Duodenal mucosa (tissue), 2 donors: ENCODE measurements at regions not wholly inside any gene's neighbourhood (a gene's known extent, or its start where the extent isn't known, plus 50 kb on each side); places are given as distances from the start of the nearest gene placed in this dataset.
"Not testable (repeated sequence)": the region's sequence is repeated elsewhere in the genome, so short reads cannot be mapped to it uniquely, and the experiment has no call there.

Experiments used
- H3K27ac ChIP-seq: one replicate; pipeline ENCODE4 v1.7.0; 2013; ENCODE audit warnings: low read depth, low read length
- H3K27me3 ChIP-seq, 2 donors: one replicate each; pipeline ENCODE4 v1.7.0; 2013; ENCODE audit warnings: low read length in 2 of 2, control low read depth in 1 of 2; ENCODE audit not compliant: insufficient read depth in 2 of 2, control insufficient read depth in 1 of 2
- H3K36me3 ChIP-seq, 2 donors: one replicate each; pipeline ENCODE4 v1.7.0; 2013; ENCODE audit warnings: low read length in 2 of 2, control low read depth in 1 of 2; ENCODE audit not compliant: insufficient read depth in 2 of 2, control insufficient read depth in 1 of 2
- H3K4me1 ChIP-seq, 2 donors: one replicate each; pipeline ENCODE4 v1.7.0; 2013; ENCODE audit warnings: low read length in 2 of 2, control low read depth in 1 of 2; ENCODE audit not compliant: insufficient read depth in 2 of 2, control insufficient read depth in 1 of 2
- H3K4me3 ChIP-seq, 2 donors: one replicate each; pipeline ENCODE4 v1.7.0; 2013; ENCODE audit warnings: low read length in 2 of 2, low read depth in 1 of 2
- H3K9ac ChIP-seq, 2 donors: one replicate each; pipeline ENCODE4 v1.7.0; 2013; ENCODE audit warnings: low read length in 2 of 2, low read depth in 1 of 2
- H3K9me3 ChIP-seq, 2 donors: one replicate each; pipeline ENCODE4 v1.7.0; 2013; ENCODE audit warnings: low read length in 2 of 2, control low read depth in 1 of 2; ENCODE audit not compliant: control insufficient read depth in 1 of 2

GRCh38 chr4:97101171-97101570 lies 1042.1 kb downstream of the STPG2 start:
- H3K9ac ChIP-seq, H3K4me1 ChIP-seq, H3K27ac ChIP-seq, H3K9me3 ChIP-seq, H3K4me3 ChIP-seq, H3K27me3 ChIP-seq, H3K36me3 ChIP-seq: not testable (repeated sequence)

GRCh38 chr4:97103252-97103651 lies 1040.0 kb downstream of the STPG2 start:
- H3K4me1 ChIP-seq: no peaks in the 10 kb centered on the region
- H3K4me3 ChIP-seq: no peak overlapping the region
- H3K27ac ChIP-seq: no peak overlapping the region
- H3K9me3 ChIP-seq: no peaks in the 10 kb centered on the region
- H3K9ac ChIP-seq: no peak overlapping the region
- no peaks in the 10 kb centered on the region for H3K27me3 ChIP-seq
- no peaks in the 10 kb centered on the region for H3K36me3 ChIP-seq

- Histone ChIP-seq H3K36me3 (no peaks in the 10 kb centered on the region), H3K9ac (no peak overlapping the region), H3K4me1 (no peaks in the 10 kb centered on the region), H3K9me3 (no peaks in the 10 kb centered on the region), H3K27me3 (no peaks in the 10 kb centered on the region), H3K27ac (no peak overlapping the region), H3K4me3 (no peak overlapping the region)
These were observed 1039.3 kb downstream of the STPG2 start for GRCh38 chr4:97104006-97104405.

- Histone ChIP-seq H3K4me1 (no peaks in the 10 kb centered on the region), H3K36me3 (no peaks in the 10 kb centered on the region), H3K9ac (no peak overlapping the region), H3K27ac (no peak overlapping the region), H3K4me3 (no peak overlapping the region), H3K9me3 (no peaks in the 10 kb centered on the region), H3K27me3 (no peaks in the 10 kb centered on the region)
These were observed 1038.6 kb downstream of the STPG2 start for GRCh38 chr4:97104666-97105065.

GRCh38 chr4:97105347-97106099 lies 1037.8 kb downstream of the STPG2 start:
- no peaks in the 10 kb centered on the region for H3K9me3 ChIP-seq
- H3K4me1 ChIP-seq: no peaks in the 10 kb centered on the region
- no peak overlapping the region for H3K9ac ChIP-seq
- no peak overlapping the region for H3K4me3 ChIP-seq
- no peaks in the 10 kb centered on the region for H3K36me3 ChIP-seq
- H3K27ac ChIP-seq: no peak overlapping the region
- H3K27me3 ChIP-seq: no peaks in the 10 kb centered on the region

- H3K4me3 ChIP-seq: no peak overlapping the region
- no peaks in the 10 kb centered on the region for H3K9me3 ChIP-seq
- H3K27me3 ChIP-seq: no peaks in the 10 kb centered on the region
- no peak overlapping the region for H3K27ac ChIP-seq
- no peaks in the 10 kb centered on the region for H3K36me3 ChIP-seq
- H3K4me1 ChIP-seq: no peaks in the 10 kb centered on the region
- no peak overlapping the region for H3K9ac ChIP-seq
These were observed 1037.1 kb downstream of the STPG2 start for GRCh38 chr4:97106161-97106560.

- Histone ChIP-seq H3K9me3 (no peaks in the 10 kb centered on the region), H3K27ac (no peak overlapping the region), H3K4me1 (no peaks in the 10 kb centered on the region), H3K4me3 (no peak overlapping the region), H3K27me3 (no peaks in the 10 kb centered on the region), H3K36me3 (no peaks in the 10 kb centered on the region), H3K9ac (no peak overlapping the region)
These were observed 1032.8 kb downstream of the STPG2 start for GRCh38 chr4:97110506-97110905.

GRCh38 chr4:97116511-97116910 lies 1026.8 kb downstream of the STPG2 start:
- Histone ChIP-seq H3K27ac (no peak overlapping the region), H3K4me3 (no peak overlapping the region), H3K4me1 (no peaks in the 10 kb centered on the region), H3K36me3 (no peaks in the 10 kb centered on the region), H3K27me3 (no peaks in the 10 kb centered on the region), H3K9ac (no peak overlapping the region), H3K9me3 (no peaks in the 10 kb centered on the region)

- H3K27me3 ChIP-seq: no peaks in the 10 kb centered on the region
- no peak overlapping the region for H3K9ac ChIP-seq
- no peaks in the 10 kb centered on the region for H3K36me3 ChIP-seq
- no peak overlapping the region for H3K27ac ChIP-seq
- H3K4me3 ChIP-seq: no peak overlapping the region
- no peaks in the 10 kb centered on the region for H3K4me1 ChIP-seq
- H3K9me3 ChIP-seq: no peaks in the 10 kb centered on the region
These were observed 1021.8 kb downstream of the STPG2 start for GRCh38 chr4:97121493-97121892.

- Histone ChIP-seq H3K9me3 (no peaks in the 10 kb centered on the region), H3K4me3 (no peak overlapping the region), H3K36me3 (no peaks in the 10 kb centered on the region), H3K27ac (no peak overlapping the region), H3K4me1 (no peaks in the 10 kb centered on the region), H3K9ac (no peak overlapping the region), H3K27me3 (no peaks in the 10 kb centered on the region)
These were observed 1019.7 kb downstream of the STPG2 start for GRCh38 chr4:97123573-97123972.

GRCh38 chr4:97132435-97132834 lies 1010.8 kb downstream of the STPG2 start:
- H3K4me1 ChIP-seq: no peaks in the 10 kb centered on the region
- H3K9ac ChIP-seq: no peak overlapping the region
- no peaks in the 10 kb centered on the region for H3K27me3 ChIP-seq
- no peak overlapping the region for H3K27ac ChIP-seq
- H3K36me3 ChIP-seq: no peaks in the 10 kb centered on the region
- no peaks in the 10 kb centered on the region for H3K9me3 ChIP-seq
- no peak overlapping the region for H3K4me3 ChIP-seq
